22Rv1 (cell line): ENCODE measurements at regions not wholly inside any gene's neighbourhood (a gene's known extent, or its start where the extent isn't known, plus 50 kb on each side); places are given as distances from the start of the nearest gene placed in this dataset.

Experiments used
- ZFX ChIP-seq: fragments of 450-650 bp; IDR thresholded peaks from 2 replicates; pipeline ENCODE4 v1.6.1; 2017; ENCODE audit warnings: antibody characterized with exemption, borderline replicate concordance
- TF ChIP-seq, protein P1 (sequence below): fragments of 450-650 bp; IDR thresholded peaks from 2 replicates; pipeline ENCODE4 v1.5.1; 2017; ENCODE audit warnings: mild to moderate bottlenecking

GRCh38 chr12:13304924-13305323 lies 108.4 kb downstream of the EMP1 start:
- TF ChIP-seq, protein P1, sequence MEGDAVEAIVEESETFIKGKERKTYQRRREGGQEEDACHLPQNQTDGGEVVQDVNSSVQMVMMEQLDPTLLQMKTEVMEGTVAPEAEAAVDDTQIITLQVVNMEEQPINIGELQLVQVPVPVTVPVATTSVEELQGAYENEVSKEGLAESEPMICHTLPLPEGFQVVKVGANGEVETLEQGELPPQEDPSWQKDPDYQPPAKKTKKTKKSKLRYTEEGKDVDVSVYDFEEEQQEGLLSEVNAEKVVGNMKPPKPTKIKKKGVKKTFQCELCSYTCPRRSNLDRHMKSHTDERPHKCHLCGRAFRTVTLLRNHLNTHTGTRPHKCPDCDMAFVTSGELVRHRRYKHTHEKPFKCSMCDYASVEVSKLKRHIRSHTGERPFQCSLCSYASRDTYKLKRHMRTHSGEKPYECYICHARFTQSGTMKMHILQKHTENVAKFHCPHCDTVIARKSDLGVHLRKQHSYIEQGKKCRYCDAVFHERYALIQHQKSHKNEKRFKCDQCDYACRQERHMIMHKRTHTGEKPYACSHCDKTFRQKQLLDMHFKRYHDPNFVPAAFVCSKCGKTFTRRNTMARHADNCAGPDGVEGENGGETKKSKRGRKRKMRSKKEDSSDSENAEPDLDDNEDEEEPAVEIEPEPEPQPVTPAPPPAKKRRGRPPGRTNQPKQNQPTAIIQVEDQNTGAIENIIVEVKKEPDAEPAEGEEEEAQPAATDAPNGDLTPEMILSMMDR, result no peak
- TF ChIP-seq ZFX, result no peak
